Fibroblast of lung (primary cell): ENCODE measurements at regions not wholly inside any gene's neighbourhood (a gene's known extent, or its start where the extent isn't known, plus 50 kb on each side); places are given as distances from the start of the nearest gene placed in this dataset.

Experiments
- DNase-seq, 2 donors: peaks; one replicate each; pipeline versions ENCODE4 v3.0.0 to v3.0.0-alpha.2; 2010; ENCODE audit warnings: low read depth in 2 of 2
- H2AFZ ChIP-seq: 2 replicates; pipeline ENCODE4 v1.5.1; 2012; ENCODE audit warnings: low read length, control low read depth, inconsistent platforms
- H3K27ac ChIP-seq: 2 replicates; pipeline ENCODE4 v1.5.1; 2011; ENCODE audit warnings: low read length, control low read depth; ENCODE audit not compliant: insufficient read depth
- H3K27me3 ChIP-seq: 2 replicates; pipeline ENCODE4 v1.5.1; 2011; ENCODE audit warnings: mild to moderate bottlenecking, low read length; ENCODE audit not compliant: control insufficient read depth, insufficient read depth
- H3K36me3 ChIP-seq: 2 replicates; pipeline ENCODE4 v1.5.1; 2011; ENCODE audit warnings: low read length; ENCODE audit not compliant: control insufficient read depth, insufficient read depth
- H3K4me1 ChIP-seq: 2 replicates; pipeline ENCODE4 v1.5.1; 2011; ENCODE audit warnings: low read length; ENCODE audit not compliant: control insufficient read depth, insufficient read depth; ENCODE audit errors: extremely low read depth
- H3K4me2 ChIP-seq: 2 replicates; pipeline ENCODE4 v1.5.1; 2011; ENCODE audit warnings: low read length, control low read depth; ENCODE audit not compliant: insufficient read depth; ENCODE audit errors: extremely low read depth
- H3K4me3 ChIP-seq, 4 experiments: fragments of 200-600 bp in 1 of 4; sonication (generic) in 1 of 4; replicated peaks in 1 of 4; 2 replicates each; pipeline ENCODE4 v1.5.1; 2011 to 2016; ENCODE audit warnings: low read length in 4 of 4, low read depth in 3 of 4, mild to moderate bottlenecking in 3 of 4, control low read depth in 2 of 4, inconsistent platforms in 1 of 4, mixed read lengths in 1 of 4; ENCODE audit not compliant: insufficient read depth in 1 of 4; ENCODE audit errors: control extremely low read depth in 1 of 4
- H3K79me2 ChIP-seq: 2 replicates; pipeline ENCODE4 v1.5.1; 2012; ENCODE audit warnings: mild to moderate bottlenecking, low read length, inconsistent platforms; ENCODE audit not compliant: control insufficient read depth, insufficient read depth
- H3K9ac ChIP-seq: 2 replicates; pipeline ENCODE4 v1.5.1; 2011; ENCODE audit warnings: mild to moderate bottlenecking, low read length, control low read depth; ENCODE audit not compliant: insufficient read depth
- H3K9me3 ChIP-seq: 2 replicates; pipeline ENCODE4 v1.5.1; 2012; ENCODE audit warnings: low read depth, low read length; ENCODE audit not compliant: control insufficient read depth, insufficient read depth
- H4K20me1 ChIP-seq: 2 replicates; pipeline ENCODE4 v1.5.1; 2011; ENCODE audit warnings: low read length; ENCODE audit not compliant: control insufficient read depth, insufficient read depth; ENCODE audit errors: extremely low read depth
- EZH2 ChIP-seq: IDR thresholded peaks from 2 replicates; pipeline ENCODE4 v1.5.1; 2012; ENCODE audit warnings: low read length, control low read depth, mild to moderate bottlenecking; ENCODE audit errors: missing control alignments
- TF ChIP-seq, protein P1 (sequence below), 2 donors: IDR thresholded peaks in 1 of 2; conservative IDR thresholded peaks in 1 of 2; 1 replicate in 1 of 2; 2 replicates in 1 of 2; pipeline ENCODE4 v1.5.1; 2011 to 2012; ENCODE audit warnings: low read length in 2 of 2, control low read depth in 1 of 2, inconsistent platforms in 1 of 2, low read depth in 1 of 2, mild to moderate bottlenecking in 1 of 2

DNA sequence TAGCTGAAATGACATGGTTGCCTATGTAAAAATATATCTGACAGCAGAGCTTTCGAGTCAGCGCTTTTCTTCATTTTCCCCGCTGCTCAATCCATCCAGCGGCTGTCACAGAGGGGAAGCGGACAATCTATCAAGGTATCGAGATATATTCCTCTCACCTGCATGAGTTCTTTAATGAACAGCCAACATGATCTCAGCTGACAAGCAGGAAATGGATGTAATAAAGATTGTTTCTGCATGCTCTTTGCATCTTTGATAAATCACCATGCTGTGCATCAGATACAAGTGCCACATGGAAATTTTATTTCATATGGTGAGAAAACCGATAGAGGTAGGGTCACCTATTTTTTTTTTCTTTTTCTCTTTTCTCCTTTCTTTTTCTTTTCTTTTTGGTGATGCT, 602.3 kb upstream of the MMS22L start:
- Histone ChIP-seq H4K20me1 (no peaks in the 10 kb centered on the region), H3K4me1 (no peaks in the 10 kb centered on the region), H3K9ac (no peak overlapping the region), H3K4me2 (no peak overlapping the region), H3K27ac (no peak overlapping the region), H3K4me3 (no peak overlapping the region), H3K9me3 (no peaks in the 10 kb centered on the region), H3K36me3 (no peaks in the 10 kb centered on the region), H2AFZ (no peak overlapping the region), H3K79me2 (no peaks in the 10 kb centered on the region), H3K27me3 (no peaks in the 10 kb centered on the region)
- TF ChIP-seq, protein P1, sequence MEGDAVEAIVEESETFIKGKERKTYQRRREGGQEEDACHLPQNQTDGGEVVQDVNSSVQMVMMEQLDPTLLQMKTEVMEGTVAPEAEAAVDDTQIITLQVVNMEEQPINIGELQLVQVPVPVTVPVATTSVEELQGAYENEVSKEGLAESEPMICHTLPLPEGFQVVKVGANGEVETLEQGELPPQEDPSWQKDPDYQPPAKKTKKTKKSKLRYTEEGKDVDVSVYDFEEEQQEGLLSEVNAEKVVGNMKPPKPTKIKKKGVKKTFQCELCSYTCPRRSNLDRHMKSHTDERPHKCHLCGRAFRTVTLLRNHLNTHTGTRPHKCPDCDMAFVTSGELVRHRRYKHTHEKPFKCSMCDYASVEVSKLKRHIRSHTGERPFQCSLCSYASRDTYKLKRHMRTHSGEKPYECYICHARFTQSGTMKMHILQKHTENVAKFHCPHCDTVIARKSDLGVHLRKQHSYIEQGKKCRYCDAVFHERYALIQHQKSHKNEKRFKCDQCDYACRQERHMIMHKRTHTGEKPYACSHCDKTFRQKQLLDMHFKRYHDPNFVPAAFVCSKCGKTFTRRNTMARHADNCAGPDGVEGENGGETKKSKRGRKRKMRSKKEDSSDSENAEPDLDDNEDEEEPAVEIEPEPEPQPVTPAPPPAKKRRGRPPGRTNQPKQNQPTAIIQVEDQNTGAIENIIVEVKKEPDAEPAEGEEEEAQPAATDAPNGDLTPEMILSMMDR (conservative IDR thresholded peaks at IDR 0.05 in 1 of 2, IDR thresholded peaks at IDR 0.05 in 1 of 2; ENCODE audit: low read depth in 1 of 2, low read length in 2 of 2): no peak
- TF ChIP-seq EZH2: no peak
- no peak for DNase-seq

DNA sequence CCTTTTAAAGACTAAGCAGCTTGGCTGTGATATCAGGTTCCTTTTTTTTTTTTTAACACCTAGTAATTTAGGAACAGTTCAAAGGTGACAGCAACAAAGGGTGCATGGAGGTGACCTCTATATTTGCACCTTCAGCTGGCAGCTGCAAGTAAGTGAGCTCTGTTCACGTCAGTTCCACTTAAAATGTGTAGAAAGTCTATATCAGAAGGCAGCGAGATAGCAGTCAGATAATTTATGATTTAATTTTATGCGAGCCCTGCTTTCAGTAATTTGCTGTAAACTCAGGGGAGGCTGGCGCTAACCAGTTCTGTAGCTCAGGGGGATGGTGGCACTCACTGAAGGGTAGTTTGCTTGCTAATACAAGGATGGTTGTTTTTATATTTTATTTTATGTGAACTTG, 602.8 kb upstream of the MMS22L start:
- DNase-seq: no peak
- Histone ChIP-seq H4K20me1 (no peaks in the 10 kb centered on the region), H3K4me3 (no peak overlapping the region), H3K27ac (no peak overlapping the region), H2AFZ (no peak overlapping the region), H3K79me2 (no peaks in the 10 kb centered on the region), H3K27me3 (no peaks in the 10 kb centered on the region), H3K9me3 (no peaks in the 10 kb centered on the region), H3K4me1 (no peaks in the 10 kb centered on the region), H3K9ac (no peak overlapping the region), H3K36me3 (no peaks in the 10 kb centered on the region), H3K4me2 (no peak overlapping the region)
- TF ChIP-seq, protein P1 (conservative IDR thresholded peaks at IDR 0.05 in 1 of 2, IDR thresholded peaks at IDR 0.05 in 1 of 2; ENCODE audit: low read depth in 1 of 2, low read length in 2 of 2): no peak
- no peak for TF ChIP-seq EZH2

- no peak overlapping the region for H3K4me2 ChIP-seq
- no peak overlapping the region for H2AFZ ChIP-seq
- TF ChIP-seq, protein P1 (conservative IDR thresholded peaks at IDR 0.05 in 1 of 2, IDR thresholded peaks at IDR 0.05 in 1 of 2; ENCODE audit: low read depth in 1 of 2, low read length in 2 of 2): no peak
- TF ChIP-seq EZH2: no peak
- no peaks in the 10 kb centered on the region for H3K9me3 ChIP-seq
- H3K4me1 ChIP-seq: no peaks in the 10 kb centered on the region
- no peaks in the 10 kb centered on the region for H3K79me2 ChIP-seq
- no peak for DNase-seq
- no peaks in the 10 kb centered on the region for H3K27me3 ChIP-seq
- no peaks in the 10 kb centered on the region for H3K36me3 ChIP-seq
- H3K9ac ChIP-seq: no peak overlapping the region
- no peaks in the 10 kb centered on the region for H4K20me1 ChIP-seq
- no peak overlapping the region for H3K4me3 ChIP-seq
- H3K27ac ChIP-seq: no peak overlapping the region
These were observed 618.5 kb upstream of the MMS22L start for GRCh38 chr6:97901531-97901930.
